Activated naive CD4-positive, alpha-beta T cell treated with anti-CD3 and anti-CD28 coated beads, Interleukin-2, amount 10 ng/mL, durations not matched to agents 7 days and 5 days (primary cell): ENCODE measurements at regions not wholly inside any gene's neighbourhood (a gene's known extent, or its start where the extent isn't known, plus 50 kb on each side); places are given as distances from the start of the nearest gene placed in this dataset.

ENCODE experiments used
- CTCF ChIA-PET: fragments of 350-600 bp; sonication (Branson Sonifier 250); formaldehyde crosslinking; loops from one replicate; lab custom pipeline; 2021; ENCODE audit warnings: antibody characterized with exemption; lab: Charles Lee
- DNase-seq: peaks from one replicate; pipeline ENCODE4 v3.0.0-alpha.2; 2020
- H3K27ac Mint-ChIP-seq: one replicate; pipeline ENCODE4 v1.8.0; 2021; ENCODE audit warnings: mild to moderate bottlenecking, moderate library complexity, mixed read lengths
- H3K27me3 Mint-ChIP-seq: one replicate; pipeline ENCODE4 v1.8.0; 2021; ENCODE audit warnings: mild to moderate bottlenecking, mixed read lengths
- H3K36me3 Mint-ChIP-seq: one replicate; pipeline ENCODE4 v1.8.0; 2021; ENCODE audit warnings: mixed read lengths
- H3K4me1 Mint-ChIP-seq: one replicate; pipeline ENCODE4 v1.8.0; 2021; ENCODE audit warnings: mixed read lengths
- H3K4me3 Mint-ChIP-seq: one replicate; pipeline ENCODE4 v1.8.0; 2021; ENCODE audit warnings: mild to moderate bottlenecking, moderate library complexity, mixed read lengths
- H3K9me3 Mint-ChIP-seq: one replicate; pipeline ENCODE4 v1.8.0; 2021; ENCODE audit warnings: mixed read lengths

DNA sequence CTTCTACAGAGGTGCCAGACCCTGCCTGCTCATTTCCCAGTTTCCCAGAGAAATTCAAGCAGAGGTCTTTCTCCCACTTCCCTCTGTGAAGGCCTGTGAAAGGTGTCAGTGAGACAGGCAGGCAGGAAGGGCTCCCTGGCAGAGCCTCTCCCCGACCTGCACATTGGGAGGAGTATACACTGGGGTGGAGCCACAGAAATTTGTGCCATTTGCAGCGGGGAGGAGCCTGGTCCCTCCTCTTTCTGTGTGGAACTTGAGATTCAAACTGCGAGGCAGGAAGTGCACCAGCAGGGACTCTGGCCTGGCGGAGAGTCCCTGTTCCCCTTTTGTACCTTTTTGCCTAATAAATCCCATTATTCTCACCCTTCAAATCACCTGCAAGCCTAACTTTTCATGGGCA lies 54.6 kb upstream of the OPN4 start:
- Mint-ChIP-seq H3K27ac (no peak overlapping the region), H3K4me1 (no peaks in the 10 kb centered on the region), H3K4me3 (no peak overlapping the region), H3K36me3 (no peaks in the 10 kb centered on the region), H3K27me3 (peaks cover 16% of the 10 kb centered on the region), H3K9me3 (no peaks in the 10 kb centered on the region)
- peak; percentile 41 for DNase-seq
- CTCF ChIA-PET = interaction anchor here (1.5 kb wide), 1 partner anchor 14 kb away, joined by 3 read pairs; no protein-coding TSS in a partner anchor

DNA sequence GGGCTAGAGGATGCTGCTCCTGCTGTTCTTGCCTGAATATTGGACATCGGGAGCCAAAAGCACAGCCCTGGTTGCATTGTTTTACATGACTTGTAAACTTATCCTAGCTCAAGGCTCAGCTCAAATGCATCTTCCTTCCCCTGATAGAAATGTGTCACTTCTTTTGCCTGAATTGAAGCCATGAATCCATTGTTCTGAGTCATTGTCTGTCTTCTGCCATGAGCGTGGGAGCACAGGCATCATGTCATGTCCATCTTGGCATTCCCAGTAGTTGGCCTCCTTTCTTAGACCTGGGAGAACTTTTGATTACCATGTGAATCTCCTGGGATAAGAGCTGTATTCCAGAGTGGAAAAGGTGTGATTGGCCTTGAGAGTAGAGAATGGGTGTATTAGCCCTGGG lies 54.1 kb upstream of the OPN4 start:
- no peak for DNase-seq
- Mint-ChIP-seq H3K4me3 (no peak overlapping the region), H3K27me3 (peaks cover 19% of the 10 kb centered on the region), H3K9me3 (no peaks in the 10 kb centered on the region), H3K27ac (no peak overlapping the region), H3K4me1 (no peaks in the 10 kb centered on the region), H3K36me3 (no peaks in the 10 kb centered on the region)
- CTCF ChIA-PET = no interaction called here

DNA sequence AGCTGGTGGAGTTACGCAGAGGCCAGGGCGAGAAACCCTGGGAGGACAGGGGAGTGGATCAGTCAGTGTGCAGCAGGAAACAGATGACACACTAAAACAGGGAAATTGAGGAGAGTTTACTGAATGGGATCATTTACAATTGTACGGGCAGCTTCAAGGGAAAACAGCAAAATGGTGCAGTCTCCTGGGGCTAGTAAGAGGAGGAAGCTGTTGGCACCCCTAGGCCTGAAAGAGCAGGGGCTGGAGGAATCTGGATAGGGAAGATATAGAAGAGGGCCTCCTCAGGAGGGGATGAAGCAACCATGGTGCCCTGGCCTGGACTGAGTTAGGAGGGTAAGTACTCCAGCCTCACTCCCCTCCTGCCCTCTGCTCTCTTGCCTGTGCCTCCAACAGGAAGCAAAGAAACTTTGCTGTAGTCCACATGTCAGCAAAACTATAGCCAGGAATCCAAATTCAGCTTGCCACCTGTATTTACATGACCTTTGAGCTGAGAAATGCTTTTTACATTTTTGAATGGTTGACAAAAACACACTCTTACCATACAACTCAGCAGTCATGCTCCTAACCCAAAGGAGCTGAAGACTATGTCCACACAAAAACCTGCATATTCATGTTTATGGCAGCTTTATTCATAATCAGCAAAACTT lies 52.3 kb upstream of the OPN4 start:
- Mint-ChIP-seq H3K27me3 (peaks cover 20% of the 10 kb centered on the region), H3K4me3 (no peak overlapping the region), H3K36me3 (no peaks in the 10 kb centered on the region), H3K27ac (no peak overlapping the region), H3K9me3 (no peaks in the 10 kb centered on the region), H3K4me1 (no peaks in the 10 kb centered on the region)
- CTCF ChIA-PET = no interaction called here
- DNase-seq = no peak

DNA sequence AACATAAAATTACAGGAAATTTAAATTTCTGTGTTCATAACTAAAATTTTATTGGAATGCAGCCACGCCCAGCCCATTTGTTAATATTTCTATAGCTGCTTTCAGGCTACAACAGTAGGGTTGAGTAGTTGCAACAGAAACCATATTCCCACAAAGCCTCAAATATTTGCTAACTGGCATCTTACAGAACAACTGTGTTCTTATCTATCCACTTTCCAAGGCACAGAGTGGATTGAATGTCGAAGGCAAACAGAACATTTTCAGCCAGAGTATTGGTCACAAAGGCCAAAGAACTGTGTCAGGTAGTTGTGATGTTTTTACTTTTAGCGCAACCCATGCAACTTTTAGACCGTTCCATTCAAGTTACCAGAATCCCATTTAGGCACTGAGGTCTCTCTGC lies 51.1 kb upstream of the OPN4 start:
- DNase-seq = no peak
- H3K27ac Mint-ChIP-seq = no peak overlapping the region
- no peaks in the 10 kb centered on the region for H3K4me1 Mint-ChIP-seq
- H3K9me3 Mint-ChIP-seq = no peaks in the 10 kb centered on the region
- CTCF ChIA-PET = interaction anchor here (0.6 kb wide), 1 partner anchor 20 kb away, joined by 3 read pairs; no protein-coding TSS in a partner anchor
- H3K36me3 Mint-ChIP-seq = no peaks in the 10 kb centered on the region
- H3K27me3 Mint-ChIP-seq = peaks cover 15% of the 10 kb centered on the region
- H3K4me3 Mint-ChIP-seq = no peak overlapping the region
